ENCODE measurements at regions not wholly inside any gene's neighbourhood (a gene's known extent, or its start where the extent isn't known, plus 50 kb on each side); places are given as distances from the start of the nearest gene placed in this dataset.

- no peak for TF ChIP-seq POLR2A (IDR thresholded peaks at IDR 0.05)
- no peak for TF ChIP-seq CTCF (IDR thresholded peaks at IDR 0.05)
These were observed 654.6 kb downstream of the MECOM start for GRCh38 chr3:169008776-169009358.

Data from thyroid gland (tissue), 4 donors.